Ovary (tissue), 7 donors: ENCODE measurements at regions not wholly inside any gene's neighbourhood (a gene's known extent, or its start where the extent isn't known, plus 50 kb on each side); places are given as distances from the start of the nearest gene placed in this dataset.
"Not testable (repeated sequence)": the region's sequence is repeated elsewhere in the genome, so short reads cannot be mapped to it uniquely, and the experiment has no call there.

ENCODE experiments used
- DNase-seq, 5 donors: peaks; one replicate each; pipeline ENCODE4 v3.0.0-alpha.2; 2019 to 2020
- H3K27ac ChIP-seq, 2 donors: fragments of 200-600 bp; one replicate each; pipeline versions ENCODE4 v1.5.1 to v1.8.0; 2019 to 2022
- H3K27me3 ChIP-seq: fragments of 200-600 bp; one replicate; pipeline ENCODE4 v1.8.0; 2022
- H3K36me3 ChIP-seq: fragments of 200-600 bp; sonication (generic); one replicate; pipeline ENCODE4 v1.5.1; 2019
- H3K4me1 ChIP-seq: one replicate; pipeline ENCODE4 v1.8.1; 2013; ENCODE audit warnings: mild to moderate bottlenecking, moderate library complexity; ENCODE audit not compliant: insufficient read depth
- H3K4me3 ChIP-seq: fragments of 200-600 bp; sonication (generic); one replicate; pipeline ENCODE4 v1.5.1; 2017
- H3K9me3 ChIP-seq, 2 donors: fragments of 200-600 bp in 1 of 2; sonication (generic) in 1 of 2; one replicate each; pipeline versions ENCODE4 v1.5.1 to v1.8.1; 2013 to 2019; ENCODE audit warnings: mild to moderate bottlenecking in 1 of 2, moderate library complexity in 1 of 2
- EP300 ChIP-seq: sonication (generic); formaldehyde crosslinking; IDR thresholded peaks from one replicate; pipeline ENCODE4 v1.6.1; 2017; ENCODE audit warnings: antibody characterized with exemption
- POLR2A ChIP-seq: fragments of 450-650 bp; IDR thresholded peaks from one replicate; pipeline ENCODE4 v1.6.1; 2017; ENCODE audit warnings: antibody characterized with exemption, mild to moderate bottlenecking, moderate library complexity
- WGBS, 3 donors: extraction: QIAGEN DNeasy Blood & Tissue Kit in 1 of 3; methylation state at CpG; one replicate each; pipeline versions ENCODE4 v1.1.5 to v1.1.7; 2013 to 2017; 5-methylcytosine and 5-hydroxymethylcytosine counted together
- intact Hi-C, 4 donors: fragments of 100-400 bp; cut with DNase I; formaldehyde crosslinking; loops; one replicate each; pipeline versions ENCODE4 v1.11.0 to v1.15.1; 2022 to 2023
- TF ChIP-seq, protein P1 (sequence below), 3 donors: fragments of 450-650 bp in 2 of 3; fragments of 200-600 bp in 1 of 3; IDR thresholded peaks; one replicate each; pipeline versions ENCODE4 v1.5.1 to v1.8.0; 2016 to 2022; ENCODE audit warnings: antibody characterized with exemption in 3 of 3, mild to moderate bottlenecking in 1 of 3
- donor health status: DM: no; HTN: no; CAD: no; lungs with moderate emphysema.
- donor health status: DM: no; HTN: no; CAD: no.
- donor health status: Bipolar disorder and iron deficiency.
- donor health status: DM: no; HTN: no; CAD: no.
- donor health status: DM: yes; HTN: yes; CAD: no.

GRCh38 chr6:140494321-140495108, 1120.1 kb upstream of the CITED2 start:
- WGBS, 3 donors = 88 to 90% (median 89%) methylated on average over 8 of the region's 8 CpGs
- intact Hi-C loops = no loop called here
- no peak for TF ChIP-seq POLR2A
- no peak for TF ChIP-seq EP300
- TF ChIP-seq, protein P1, sequence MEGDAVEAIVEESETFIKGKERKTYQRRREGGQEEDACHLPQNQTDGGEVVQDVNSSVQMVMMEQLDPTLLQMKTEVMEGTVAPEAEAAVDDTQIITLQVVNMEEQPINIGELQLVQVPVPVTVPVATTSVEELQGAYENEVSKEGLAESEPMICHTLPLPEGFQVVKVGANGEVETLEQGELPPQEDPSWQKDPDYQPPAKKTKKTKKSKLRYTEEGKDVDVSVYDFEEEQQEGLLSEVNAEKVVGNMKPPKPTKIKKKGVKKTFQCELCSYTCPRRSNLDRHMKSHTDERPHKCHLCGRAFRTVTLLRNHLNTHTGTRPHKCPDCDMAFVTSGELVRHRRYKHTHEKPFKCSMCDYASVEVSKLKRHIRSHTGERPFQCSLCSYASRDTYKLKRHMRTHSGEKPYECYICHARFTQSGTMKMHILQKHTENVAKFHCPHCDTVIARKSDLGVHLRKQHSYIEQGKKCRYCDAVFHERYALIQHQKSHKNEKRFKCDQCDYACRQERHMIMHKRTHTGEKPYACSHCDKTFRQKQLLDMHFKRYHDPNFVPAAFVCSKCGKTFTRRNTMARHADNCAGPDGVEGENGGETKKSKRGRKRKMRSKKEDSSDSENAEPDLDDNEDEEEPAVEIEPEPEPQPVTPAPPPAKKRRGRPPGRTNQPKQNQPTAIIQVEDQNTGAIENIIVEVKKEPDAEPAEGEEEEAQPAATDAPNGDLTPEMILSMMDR (IDR thresholded peaks at IDR 0.05) = no peak

DNA sequence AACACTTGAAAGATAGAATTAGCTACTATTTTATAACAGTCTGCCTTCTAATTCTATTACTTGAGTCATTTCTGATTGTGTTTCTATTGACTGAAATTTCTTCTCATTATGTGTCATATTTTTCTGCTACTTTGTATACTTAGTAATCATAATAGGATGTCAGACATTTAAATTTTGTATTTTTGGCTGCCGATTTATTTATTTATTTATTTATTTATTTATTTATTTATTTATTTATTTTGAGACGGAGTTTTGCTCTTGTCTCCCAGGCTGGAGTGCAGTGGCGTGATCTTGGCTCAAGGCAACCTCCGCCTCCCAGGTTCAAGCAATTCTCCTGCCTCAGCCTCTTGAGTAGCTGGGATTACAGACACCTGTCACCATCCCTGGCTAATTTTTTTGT, 1119.0 kb upstream of the CITED2 start:
- H3K27ac ChIP-seq, H3K27me3 ChIP-seq, H3K4me3 ChIP-seq, H3K4me1 ChIP-seq, DNase-seq, H3K9me3 ChIP-seq, intact Hi-C loops, H3K36me3 ChIP-seq: not testable (repeated sequence)
- 96 to 98% (median 96%) methylated on average over 4 of the region's 4 CpGs for WGBS, 3 donors

More at GRCh38 chr6:140494321-140495108, 1120.1 kb upstream of the CITED2 start:
- Histone ChIP-seq H3K36me3 (no peaks in the 10 kb centered on the region), H3K27ac (no peak overlapping the region), H3K27me3 (no peaks in the 10 kb centered on the region), H3K4me3 (no peak overlapping the region), H3K9me3 (no peaks in the 10 kb centered on the region), H3K4me1 (no peaks in the 10 kb centered on the region)
- no peak for DNase-seq

DNA sequence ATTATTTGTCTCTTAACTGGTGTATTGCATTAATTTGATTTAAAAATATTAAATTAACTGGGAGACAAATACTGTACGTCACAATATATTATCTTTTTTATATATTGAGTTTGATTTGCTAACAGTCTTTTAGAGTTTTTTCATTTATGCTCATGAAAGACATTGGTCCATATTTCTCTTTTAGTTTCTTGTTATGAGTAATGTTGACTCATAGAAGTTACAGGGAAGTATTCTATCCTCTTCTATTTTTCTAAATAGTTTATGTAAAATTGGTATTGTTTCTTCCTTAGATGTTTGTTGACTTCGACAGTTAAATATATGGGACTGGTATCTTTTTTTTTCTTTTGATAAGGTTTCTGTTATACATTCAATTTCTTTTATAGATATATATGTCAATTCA, 1115.6 kb upstream of the CITED2 start:
- no peaks in the 10 kb centered on the region for H3K27me3 ChIP-seq
- DNase-seq = no peak
- no peak overlapping the region for H3K4me3 ChIP-seq
- H3K27ac ChIP-seq = no peak overlapping the region
- no peaks in the 10 kb centered on the region for H3K9me3 ChIP-seq
- intact Hi-C loops = no loop called here
- no peak for TF ChIP-seq POLR2A
- no peak for TF ChIP-seq EP300
- TF ChIP-seq, protein P1 (IDR thresholded peaks at IDR 0.05) = no peak
- WGBS, 3 donors = 95 to 96% (median 96%) methylated on average over 2 of the region's 2 CpGs
- H3K4me1 ChIP-seq = no peaks in the 10 kb centered on the region
- no peaks in the 10 kb centered on the region for H3K36me3 ChIP-seq

- H3K27me3 ChIP-seq = no peaks in the 10 kb centered on the region
- DNase-seq = no peak
- WGBS, 3 donors = 61 to 88% (median 71%) methylated on average over 2 of the region's 2 CpGs
- no peak overlapping the region for H3K27ac ChIP-seq
- no peaks in the 10 kb centered on the region for H3K9me3 ChIP-seq
- no peaks in the 10 kb centered on the region for H3K4me1 ChIP-seq
- intact Hi-C loops = no loop called here
- TF ChIP-seq EP300 (no peak), POLR2A (no peak)
- TF ChIP-seq, protein P1 (IDR thresholded peaks at IDR 0.05) = no peak
- H3K4me3 ChIP-seq = no peak overlapping the region
- no peaks in the 10 kb centered on the region for H3K36me3 ChIP-seq
Observed at GRCh38 chr6:140487586-140487985, 1113.1 kb upstream of the CITED2 start.
